OCI-LY7 (cell line): ENCODE measurements at regions not wholly inside any gene's neighbourhood (a gene's known extent, or its start where the extent isn't known, plus 50 kb on each side); places are given as distances from the start of the nearest gene placed in this dataset.

Source experiments
- BruUV-seq: library from RNA; stranded (reverse); fragments of 400-500 nt; replicated peaks from 2 replicates; lab custom pipeline; 2021; lab: Mats Ljungman, UMichigan
- CTCF ChIA-PET: fragments of 300-600 bp; sonication (Branson Sonifier 250); formaldehyde crosslinking; loops from one replicate; lab custom pipeline; 2022; ENCODE audit warnings: antibody characterized with exemption; ENCODE audit not compliant: unreplicated experiment; lab: Charles Lee
- POLR2A ChIA-PET: fragments of 300-600 bp; sonication (Branson Sonifier 250); formaldehyde crosslinking; loops from one replicate; lab custom pipeline; 2022; ENCODE audit warnings: antibody characterized with exemption; lab: Charles Lee
- DNase-seq: peaks from one replicate; pipeline ENCODE4 v3.0.0-alpha.2; 2015; ENCODE audit warnings: low spot score
- H2AFZ ChIP-seq: fragments of 200-600 bp; sonication (generic), shearing (Covaris generic); 2 replicates; pipeline ENCODE4 v1.6.1; 2014; ENCODE audit warnings: mild to moderate bottlenecking, antibody characterized with exemption, low read length, moderate library complexity
- H3K27ac ChIP-seq: fragments of 200-600 bp; sonication (generic); 2 replicates; pipeline ENCODE4 v1.5.1; 2014; ENCODE audit warnings: mixed run types, low read depth, mild to moderate bottlenecking, moderate library complexity, low read length, inconsistent platforms; ENCODE audit not compliant: poor library complexity, severe bottlenecking
- H3K36me3 ChIP-seq: fragments of 200-600 bp; sonication (generic); 2 replicates; pipeline ENCODE4 v1.6.1; 2014; ENCODE audit warnings: mild to moderate bottlenecking, antibody characterized with exemption, low read length, moderate library complexity, mixed read lengths; ENCODE audit not compliant: insufficient read depth
- H3K4me1 ChIP-seq: fragments of 200-600 bp; sonication (generic); 2 replicates; pipeline ENCODE4 v1.5.1; 2014; ENCODE audit warnings: mild to moderate bottlenecking, low read length; ENCODE audit not compliant: insufficient read depth, poor library complexity, severe bottlenecking
- H3K4me2 ChIP-seq: fragments of 200-600 bp; sonication (generic); 2 replicates; pipeline ENCODE4 v1.6.1; 2014; ENCODE audit warnings: mild to moderate bottlenecking, low read length
- H3K4me3 ChIP-seq: fragments of 200-600 bp; sonication (generic); 2 replicates; pipeline ENCODE4 v1.5.1; 2014; ENCODE audit warnings: mild to moderate bottlenecking, low read depth, low read length; ENCODE audit not compliant: poor library complexity, severe bottlenecking
- H3K79me2 ChIP-seq: fragments of 200-600 bp; sonication (generic); 2 replicates; pipeline ENCODE4 v1.6.1; 2016; ENCODE audit warnings: low read depth, mild to moderate bottlenecking, low read length, moderate library complexity, mixed read lengths; ENCODE audit not compliant: insufficient read depth
- H3K9me2 ChIP-seq: fragments of 200-600 bp; sonication (generic); 2 replicates; pipeline ENCODE4 v1.6.1; 2016; ENCODE audit warnings: mild to moderate bottlenecking, low read length, mixed read lengths; ENCODE audit not compliant: insufficient read depth
- H3K9me3 ChIP-seq: fragments of 200-600 bp; sonication (generic); 2 replicates; pipeline ENCODE4 v1.6.1; 2014; ENCODE audit warnings: mild to moderate bottlenecking, mixed run types, low read length, mixed read lengths
- H4K20me1 ChIP-seq: fragments of 200-600 bp; sonication (generic); 2 replicates; pipeline ENCODE4 v1.6.1; 2014; ENCODE audit warnings: mild to moderate bottlenecking, antibody characterized with exemption, low read length, moderate library complexity, mixed read lengths; ENCODE audit not compliant: insufficient read depth
- CTCF ChIP-seq: fragments of 200-600 bp; sonication (generic); conservative IDR thresholded peaks from 2 replicates; pipeline ENCODE4 v1.5.1; 2014; ENCODE audit warnings: mild to moderate bottlenecking, antibody characterized with exemption, low read length, moderate library complexity, mixed read lengths
- EZH2phosphoT487 ChIP-seq: fragments of 200-600 bp; sonication (generic); IDR thresholded peaks from 2 replicates; pipeline ENCODE4 v1.6.1; 2018; ENCODE audit warnings: low read depth, borderline replicate concordance, mild to moderate bottlenecking, mixed run types, antibody characterized with exemption, low read length, moderate library complexity, mixed read lengths
- intact Hi-C: fragments of 100-400 bp; cut with micrococcal nuclease; formaldehyde crosslinking; loops from one replicate; pipeline ENCODE4 v1.10.0; 2022; ENCODE audit not compliant: unreplicated experiment

- no peak for DNase-seq
- no peak overlapping the region for H3K27ac ChIP-seq
- no peaks in the 10 kb centered on the region for H3K9me3 ChIP-seq
- H2AFZ ChIP-seq, result no peak overlapping the region
- no peak overlapping the region for H3K4me3 ChIP-seq
- H3K36me3 ChIP-seq, result no peaks in the 10 kb centered on the region
- H3K79me2 ChIP-seq, result no peaks in the 10 kb centered on the region
- H4K20me1 ChIP-seq, result no peaks in the 10 kb centered on the region
- intact Hi-C loops, result no loop called here
- no peaks in the 10 kb centered on the region for H3K9me2 ChIP-seq
- no peak overlapping the region for H3K4me2 ChIP-seq
- ChIA-PET CTCF (no interaction called here), POLR2A (no interaction called here)
- no TSS peak for BruUV-seq
- H3K4me1 ChIP-seq, result no peaks in the 10 kb centered on the region
- TF ChIP-seq CTCF (no peak), EZH2phosphoT487 (no peak)
Observed at GRCh38 chr22:47539374-47539773, 776.9 kb downstream of the TBC1D22A start.

DNA sequence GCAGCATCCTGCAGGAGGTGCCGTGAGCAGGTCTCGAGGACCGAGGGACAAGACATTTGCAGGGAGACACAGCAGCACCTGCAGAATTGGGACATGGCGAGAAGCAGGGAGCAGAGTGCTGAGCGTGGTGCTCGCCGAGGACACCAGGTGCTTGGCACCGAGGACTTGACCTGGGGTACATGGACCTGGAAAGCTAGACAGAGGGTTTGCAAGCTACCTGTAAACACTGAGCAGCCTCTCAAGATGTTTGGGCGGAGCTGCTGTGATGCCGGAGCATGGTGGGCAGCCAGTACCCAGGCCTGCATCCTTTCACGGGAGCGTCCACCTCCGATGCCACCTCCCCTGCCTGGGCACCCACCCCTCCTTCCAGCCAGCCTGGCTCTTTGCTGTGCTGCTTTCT lies 773.2 kb downstream of the TBC1D22A start:
- POLR2A ChIA-PET, result no interaction called here
- H3K4me1 ChIP-seq, result no peaks in the 10 kb centered on the region
- DNase-seq, result no peak
- TF ChIP-seq EZH2phosphoT487, result no peak
- no peak for TF ChIP-seq CTCF
- H3K27ac ChIP-seq, result no peak overlapping the region
- CTCF ChIA-PET, result no interaction called here
- no peak overlapping the region for H3K4me3 ChIP-seq
- H3K9me2 ChIP-seq, result no peaks in the 10 kb centered on the region
- intact Hi-C loops, result no loop called here
- no TSS peak for BruUV-seq
- no peaks in the 10 kb centered on the region for H3K9me3 ChIP-seq
- no peaks in the 10 kb centered on the region for H3K79me2 ChIP-seq
- no peak overlapping the region for H2AFZ ChIP-seq
- no peak overlapping the region for H3K4me2 ChIP-seq
- no peaks in the 10 kb centered on the region for H3K36me3 ChIP-seq
- H4K20me1 ChIP-seq, result no peaks in the 10 kb centered on the region

GRCh38 chr22:47534804-47535410 lies 772.5 kb downstream of the TBC1D22A start:
- CTCF ChIA-PET, result no interaction called here
- H3K79me2 ChIP-seq, result no peaks in the 10 kb centered on the region
- H3K4me3 ChIP-seq, result no peak overlapping the region
- no peak overlapping the region for H3K4me2 ChIP-seq
- no peaks in the 10 kb centered on the region for H3K4me1 ChIP-seq
- H4K20me1 ChIP-seq, result no peaks in the 10 kb centered on the region
- H3K27ac ChIP-seq, result no peak overlapping the region
- no peaks in the 10 kb centered on the region for H3K36me3 ChIP-seq
- no peak overlapping the region for H2AFZ ChIP-seq
- no peak for DNase-seq
- BruUV-seq, result no TSS peak
- H3K9me2 ChIP-seq, result no peaks in the 10 kb centered on the region
- H3K9me3 ChIP-seq, result no peaks in the 10 kb centered on the region
- intact Hi-C loops, result no loop called here
- TF ChIP-seq CTCF (no peak), EZH2phosphoT487 (no peak)
- POLR2A ChIA-PET, result interaction anchor here (0.5 kb wide), 1 partner anchor 245 kb away, joined by 3 read pairs; no protein-coding TSS in a partner anchor
